GM23338 (cell line): ENCODE measurements at regions not wholly inside any gene's neighbourhood (a gene's known extent, or its start where the extent isn't known, plus 50 kb on each side); places are given as distances from the start of the nearest gene placed in this dataset.

Source experiments
- ATAC-seq: fragments of 200-7000 bp; cut with Tn5 transposase; 3 replicates; pipeline ENCODE4 v1.9.1; 2020
- DNase-seq: peaks from one replicate; pipeline ENCODE4 v3.0.0-alpha.2; 2015; ENCODE audit warnings: low spot score
- H2AFZ ChIP-seq: fragments of 200-600 bp; sonication (generic); 2 replicates; pipeline ENCODE4 v1.8.0; 2016; ENCODE audit warnings: antibody characterized with exemption, mild to moderate bottlenecking, moderate library complexity
- H3F3A ChIP-seq: fragments of 200-600 bp; sonication (generic); replicated peaks from 2 replicates; pipeline ENCODE4 v1.8.0; 2017; ENCODE audit warnings: antibody characterized with exemption, mixed run types, low read depth
- H3K27ac ChIP-seq: fragments of 200-600 bp; sonication (generic); 2 replicates; pipeline ENCODE4 v1.6.1; 2016; ENCODE audit warnings: low read depth
- H3K27me3 ChIP-seq: fragments of 200-600 bp; sonication (generic); 2 replicates; pipeline ENCODE4 v1.8.0; 2016; ENCODE audit warnings: mild to moderate bottlenecking, mixed run types, moderate library complexity; ENCODE audit not compliant: insufficient read depth
- H3K36me3 ChIP-seq: fragments of 200-600 bp; sonication (generic); 2 replicates; pipeline ENCODE4 v1.8.0; 2016; ENCODE audit warnings: mild to moderate bottlenecking; ENCODE audit not compliant: insufficient read depth
- H3K4me1 ChIP-seq: fragments of 200-600 bp; sonication (generic); 2 replicates; pipeline ENCODE4 v1.8.0; 2016; ENCODE audit warnings: mild to moderate bottlenecking, moderate library complexity; ENCODE audit not compliant: insufficient read depth
- H3K4me2 ChIP-seq: fragments of 200-600 bp; sonication (generic); 2 replicates; pipeline ENCODE4 v1.7.1; 2017; ENCODE audit warnings: mixed run types
- H3K4me3 ChIP-seq: fragments of 200-600 bp; sonication (generic); 2 replicates; pipeline ENCODE4 v1.6.1; 2016; ENCODE audit warnings: mixed run types
- H3K79me2 ChIP-seq: fragments of 200-600 bp; sonication (generic); replicated peaks from 2 replicates; pipeline ENCODE4 v1.8.0; 2017; ENCODE audit warnings: mild to moderate bottlenecking; ENCODE audit not compliant: insufficient read depth
- H3K9me2 ChIP-seq: fragments of 200-600 bp; sonication (generic); 2 replicates; pipeline ENCODE4 v1.8.0; 2017; ENCODE audit not compliant: insufficient read depth
- H4K20me1 ChIP-seq: fragments of 200-600 bp; sonication (generic); replicated peaks from 2 replicates; pipeline ENCODE4 v1.8.0; 2017; ENCODE audit warnings: mild to moderate bottlenecking; ENCODE audit not compliant: insufficient read depth
- H3K27ac Mint-ChIP-seq: 2 replicates; pipeline ENCODE4 v1.8.0; 2020; ENCODE audit warnings: inconsistent platforms, mild to moderate bottlenecking, moderate library complexity, mixed read lengths
- H3K27me3 Mint-ChIP-seq: 3 replicates; pipeline ENCODE4 v1.8.0; 2022; ENCODE audit warnings: low read depth, mild to moderate bottlenecking, moderate library complexity, mixed read lengths, inconsistent platforms; ENCODE audit not compliant: insufficient read depth, poor library complexity
- H3K36me3 Mint-ChIP-seq: 3 replicates; pipeline ENCODE4 v1.8.0; 2021; ENCODE audit warnings: low read depth, mild to moderate bottlenecking, inconsistent platforms, moderate library complexity, mixed read lengths
- H3K4me1 Mint-ChIP-seq: 3 replicates; pipeline ENCODE4 v1.8.0; 2020; ENCODE audit warnings: mild to moderate bottlenecking, inconsistent platforms, mixed read lengths
- H3K4me3 Mint-ChIP-seq: 3 replicates; pipeline ENCODE4 v1.8.0; 2021; ENCODE audit warnings: moderate library complexity, mild to moderate bottlenecking, inconsistent platforms, mixed read lengths
- H3K9me3 Mint-ChIP-seq: 3 replicates; pipeline ENCODE4 v1.8.0; 2020; ENCODE audit warnings: moderate library complexity, mild to moderate bottlenecking, inconsistent platforms, mixed read lengths
- CREB1 ChIP-seq: fragments of 250-450 bp; sonication (Bioruptor Pico); IDR thresholded peaks from 2 replicates; pipeline ENCODE4 v1.5.0; 2020; ENCODE audit warnings: low read depth, mild to moderate bottlenecking, moderate library complexity
- ETS1 ChIP-seq: IDR thresholded peaks from 2 replicates; pipeline ENCODE4 v1.6.1; 2016; ENCODE audit warnings: antibody characterized with exemption
- JUNB ChIP-seq: IDR thresholded peaks from one replicate; pipeline ENCODE4 v1.6.1; 2016; ENCODE audit warnings: antibody characterized with exemption; ENCODE audit not compliant: unreplicated experiment
- NANOG ChIP-seq: IDR thresholded peaks from 2 replicates; pipeline ENCODE4 v1.6.1; 2016; ENCODE audit warnings: antibody characterized with exemption, borderline replicate concordance
- REST ChIP-seq: IDR thresholded peaks from one replicate; pipeline ENCODE4 v1.6.1; 2018; ENCODE audit warnings: antibody characterized with exemption; ENCODE audit not compliant: unreplicated experiment
- ZNF114 ChIP-seq: fragments of 250-450 bp; sonication (Bioruptor Pico); IDR thresholded peaks from 2 replicates; pipeline ENCODE4 v1.5.0; 2020; ENCODE audit warnings: mild to moderate bottlenecking, moderate library complexity

GRCh38 chr16:26365161-26365940 lies 673.6 kb downstream of the HS3ST4 start:
- Histone ChIP-seq H3K27me3 (no peaks in the 10 kb centered on the region), H3K4me2 (no peak overlapping the region), H4K20me1 (no peaks in the 10 kb centered on the region), H3F3A (no peaks in the 10 kb centered on the region), H3K9me2 (no peaks in the 10 kb centered on the region), H3K79me2 (no peaks in the 10 kb centered on the region), H3K27ac (no peak overlapping the region), H3K4me1 (no peaks in the 10 kb centered on the region), H2AFZ (no peak overlapping the region), H3K36me3 (no peaks in the 10 kb centered on the region; the same call in 1 of the 2 replicates), H3K4me3 (no peak overlapping the region)
- Mint-ChIP-seq H3K27ac (no peak overlapping the region), H3K9me3 (peaks cover 71% of the 10 kb centered on the region), H3K4me1 (peaks cover 4% of the 10 kb centered on the region; the same call in 2 of the 3 replicates), H3K36me3 (peaks cover 11% of the 10 kb centered on the region), H3K4me3 (no peak overlapping the region), H3K27me3 (no peaks in the 10 kb centered on the region)
- DNase-seq = no peak
- no peak for TF ChIP-seq REST
- TF ChIP-seq ZNF114 = no peak
- TF ChIP-seq JUNB = no peak
- TF ChIP-seq CREB1 (CRISPR knock-in tag) = no peak
- ATAC-seq = no peak; the same call in 1 of the 3 replicates

GRCh38 chr16:26371349-26371869 lies 679.6 kb downstream of the HS3ST4 start:
- H3K27me3 ChIP-seq = no peaks in the 10 kb centered on the region
- H3K4me1 ChIP-seq = no peaks in the 10 kb centered on the region
- no peak for ATAC-seq
- H3K4me3 ChIP-seq = no peak overlapping the region
- Mint-ChIP-seq H3K27me3 (no peaks in the 10 kb centered on the region), H3K36me3 (peaks cover 8% of the 10 kb centered on the region; the same call in 2 of the 3 replicates), H3K4me1 (no peaks in the 10 kb centered on the region), H3K4me3 (no peak overlapping the region), H3K27ac (no peak overlapping the region), H3K9me3 (peaks cover 46% of the 10 kb centered on the region)
- H3K79me2 ChIP-seq = no peaks in the 10 kb centered on the region
- peaks cover 3% of the 10 kb centered on the region; the same call in 1 of the 2 replicates for H3K9me2 ChIP-seq
- no peaks in the 10 kb centered on the region for H3F3A ChIP-seq
- DNase-seq = no peak
- H3K36me3 ChIP-seq = no peaks in the 10 kb centered on the region
- no peak overlapping the region for H2AFZ ChIP-seq
- H3K4me2 ChIP-seq = no peak overlapping the region
- H3K27ac ChIP-seq = no peak overlapping the region
- H4K20me1 ChIP-seq = no peaks in the 10 kb centered on the region
- TF ChIP-seq REST (no peak), ETS1 (no peak), NANOG (no peak)
